ENCODE measurements at regions not wholly inside any gene's neighbourhood (a gene's known extent, or its start where the extent isn't known, plus 50 kb on each side); places are given as distances from the start of the nearest gene placed in this dataset.
A peak's percentile ranks its signal among the peaks of the same experiment; 100 is the strongest.

DNA sequence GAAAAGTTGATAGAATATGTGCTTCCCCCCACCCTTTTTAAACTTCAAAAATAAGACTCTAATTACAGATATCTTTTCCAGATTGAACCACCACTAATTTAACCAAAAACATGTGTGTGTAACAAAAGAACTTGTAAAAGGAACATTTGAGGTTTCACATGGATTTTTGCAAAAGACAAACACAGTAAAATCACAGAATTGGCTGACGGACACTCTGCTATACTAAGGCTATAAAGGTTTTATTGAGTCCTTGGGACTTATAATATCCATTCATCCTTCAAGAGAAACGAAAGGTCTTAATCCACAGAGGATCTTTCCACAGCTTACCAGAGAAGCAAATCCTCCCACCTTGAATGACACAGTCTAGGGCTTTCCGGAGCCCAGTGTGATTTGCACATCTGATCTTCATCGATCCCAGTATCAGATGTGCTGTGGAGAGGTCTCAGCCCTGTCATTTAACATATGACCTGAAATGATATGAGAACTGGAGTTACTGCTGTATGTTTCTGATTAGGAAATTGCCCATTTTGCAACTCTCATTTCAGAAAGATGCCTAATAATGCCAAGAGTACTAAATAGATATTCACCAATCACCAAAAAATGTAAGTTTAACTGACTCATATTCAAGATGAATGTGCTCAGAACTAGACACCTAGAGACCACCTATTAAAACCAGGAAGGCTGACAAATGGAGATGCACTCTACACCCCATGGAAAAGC lies 256.5 kb upstream of the FBXL7 start:
- DNase-seq (ENCODE audit: low read depth) = peak; percentile 53
- TF ChIP-seq, protein P1, sequence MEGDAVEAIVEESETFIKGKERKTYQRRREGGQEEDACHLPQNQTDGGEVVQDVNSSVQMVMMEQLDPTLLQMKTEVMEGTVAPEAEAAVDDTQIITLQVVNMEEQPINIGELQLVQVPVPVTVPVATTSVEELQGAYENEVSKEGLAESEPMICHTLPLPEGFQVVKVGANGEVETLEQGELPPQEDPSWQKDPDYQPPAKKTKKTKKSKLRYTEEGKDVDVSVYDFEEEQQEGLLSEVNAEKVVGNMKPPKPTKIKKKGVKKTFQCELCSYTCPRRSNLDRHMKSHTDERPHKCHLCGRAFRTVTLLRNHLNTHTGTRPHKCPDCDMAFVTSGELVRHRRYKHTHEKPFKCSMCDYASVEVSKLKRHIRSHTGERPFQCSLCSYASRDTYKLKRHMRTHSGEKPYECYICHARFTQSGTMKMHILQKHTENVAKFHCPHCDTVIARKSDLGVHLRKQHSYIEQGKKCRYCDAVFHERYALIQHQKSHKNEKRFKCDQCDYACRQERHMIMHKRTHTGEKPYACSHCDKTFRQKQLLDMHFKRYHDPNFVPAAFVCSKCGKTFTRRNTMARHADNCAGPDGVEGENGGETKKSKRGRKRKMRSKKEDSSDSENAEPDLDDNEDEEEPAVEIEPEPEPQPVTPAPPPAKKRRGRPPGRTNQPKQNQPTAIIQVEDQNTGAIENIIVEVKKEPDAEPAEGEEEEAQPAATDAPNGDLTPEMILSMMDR (conservative IDR thresholded peaks at IDR 0.05; ENCODE audit: low read length) = no peak
- no peak overlapping the region for H3K4me3 ChIP-seq (ENCODE audit: low read length)

DNA sequence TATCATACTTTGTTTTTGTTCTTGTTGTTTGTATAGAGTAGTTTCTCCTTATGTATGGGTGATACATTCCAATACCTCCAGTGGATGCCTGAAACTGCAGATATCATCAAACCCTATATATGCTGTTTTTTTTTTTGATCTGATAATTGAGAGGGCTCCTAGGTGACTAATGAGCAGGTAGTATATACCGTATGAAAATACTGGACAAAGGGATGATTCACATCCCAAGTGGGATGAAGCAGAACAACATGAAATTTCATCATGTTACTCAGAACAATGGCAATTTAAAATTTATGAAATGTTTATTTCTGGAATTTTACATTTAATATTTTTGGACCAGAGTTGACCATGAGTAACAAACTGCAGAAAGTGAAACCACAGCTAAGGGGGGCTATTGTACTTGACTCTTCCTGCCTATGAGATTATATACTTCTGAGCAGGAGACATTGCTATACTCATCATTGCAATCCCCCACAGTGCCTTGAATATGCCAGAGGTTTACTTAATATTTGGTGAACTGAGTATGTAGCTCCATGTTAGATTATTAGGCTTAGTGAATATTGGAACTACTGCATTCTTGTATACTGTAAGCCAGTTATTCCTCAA lies 258.7 kb upstream of the FBXL7 start:
- DNase-seq (ENCODE audit: low read depth) = no peak
- TF ChIP-seq, protein P1 (conservative IDR thresholded peaks at IDR 0.05; ENCODE audit: low read length) = no peak
- no peak overlapping the region for H3K4me3 ChIP-seq (ENCODE audit: low read length)

DNA sequence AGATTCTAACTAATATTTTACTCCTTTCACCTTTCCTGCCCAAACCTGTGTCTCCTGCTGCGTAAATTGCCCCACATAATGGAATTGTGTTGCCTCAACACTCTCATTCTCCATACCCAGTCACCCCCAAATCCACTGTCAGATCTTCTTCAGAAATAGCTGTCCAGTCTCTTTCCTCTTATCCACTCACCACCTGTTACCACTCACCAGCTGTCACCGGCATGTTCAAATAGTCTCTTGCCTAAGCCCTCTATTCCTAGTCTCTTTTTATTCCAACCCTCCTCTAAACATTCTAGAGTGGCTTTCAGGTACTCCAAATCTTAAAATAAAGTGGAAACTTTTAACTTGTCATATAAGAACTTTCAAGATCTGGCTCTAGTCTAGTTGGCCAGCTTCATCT lies 262.0 kb upstream of the FBXL7 start:
- H3K4me3 ChIP-seq (ENCODE audit: low read length) = no peak overlapping the region
- TF ChIP-seq, protein P1 (conservative IDR thresholded peaks at IDR 0.05; ENCODE audit: low read length) = no peak
- no peak for DNase-seq (ENCODE audit: low read depth)

DNA sequence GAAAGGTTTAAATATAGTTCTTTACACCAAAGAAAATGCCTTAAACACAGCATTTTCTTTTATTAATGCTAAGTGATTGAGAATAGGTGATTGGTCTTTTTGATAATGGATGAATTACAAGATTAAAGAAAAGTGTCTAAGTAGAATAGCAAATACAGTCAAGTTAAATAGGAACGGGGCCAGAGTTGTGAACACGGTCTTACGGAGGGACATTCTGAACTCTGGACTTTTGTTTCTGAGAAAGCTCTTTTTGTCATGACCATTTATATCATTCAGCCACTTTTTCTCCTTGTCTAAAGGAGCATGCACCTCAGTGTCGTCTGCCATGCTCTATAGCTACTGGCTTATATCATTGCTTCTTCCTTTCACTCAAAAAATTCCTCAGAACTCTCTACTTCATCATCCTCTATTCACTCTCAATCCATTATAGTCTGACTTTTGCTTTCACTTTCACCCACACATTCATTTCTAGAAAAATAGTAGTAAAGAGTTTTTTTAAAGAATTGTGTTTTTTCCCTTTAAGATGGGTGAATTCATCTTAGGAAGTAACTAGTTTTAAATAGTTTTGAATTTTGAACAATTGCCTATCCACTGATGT lies 263.0 kb upstream of the FBXL7 start:
- TF ChIP-seq, protein P1 (conservative IDR thresholded peaks at IDR 0.05; ENCODE audit: low read length) = no peak
- DNase-seq (ENCODE audit: low read depth) = no peak
- peak overlapping the region; percentile 36 for H3K4me3 ChIP-seq (ENCODE audit: low read length)

DNA sequence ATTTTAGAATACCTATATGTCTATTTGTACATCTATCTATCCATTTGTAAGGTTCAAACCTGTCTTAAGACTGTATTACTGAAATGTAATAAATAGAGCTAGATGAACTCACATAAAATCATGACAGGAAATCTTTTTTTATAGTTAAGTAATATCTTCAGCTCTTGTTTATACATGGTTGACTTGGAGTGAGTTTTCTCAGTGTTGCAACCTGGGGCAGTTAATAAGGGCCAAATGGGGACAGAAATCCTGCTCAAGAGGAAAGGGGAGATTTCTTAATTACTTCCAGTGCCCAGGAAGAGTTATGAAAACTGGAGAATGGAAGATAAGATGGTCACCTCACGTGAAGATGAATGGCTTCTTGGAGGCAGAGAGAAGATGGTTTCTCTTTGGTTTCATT lies 265.1 kb upstream of the FBXL7 start:
- no peak overlapping the region for H3K4me3 ChIP-seq (ENCODE audit: low read length)
- TF ChIP-seq, protein P1 (conservative IDR thresholded peaks at IDR 0.05; ENCODE audit: low read length) = no peak
- peak; percentile 50 for DNase-seq (ENCODE audit: low read depth)

DNA sequence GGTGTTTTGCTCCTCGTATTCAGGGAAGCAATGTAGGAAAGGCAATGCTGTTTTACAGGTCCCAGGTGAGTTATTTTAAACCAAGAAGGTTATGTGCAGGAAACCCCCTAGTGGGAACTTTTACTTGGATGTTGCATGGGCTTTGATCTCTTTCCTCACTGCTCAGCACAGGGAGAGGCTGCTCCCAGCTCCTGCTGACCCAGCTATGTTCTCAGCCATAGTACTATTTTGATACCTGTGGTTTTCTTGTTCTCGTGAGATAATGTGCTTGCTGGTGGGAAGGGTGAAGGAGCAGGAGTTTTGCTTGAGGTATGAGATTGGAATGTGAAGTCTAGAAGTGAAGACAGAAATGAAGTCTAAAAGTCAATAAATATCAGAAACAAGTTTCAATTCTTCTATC lies 265.6 kb upstream of the FBXL7 start:
- no peak for DNase-seq (ENCODE audit: low read depth)
- H3K4me3 ChIP-seq (ENCODE audit: low read length) = no peak overlapping the region
- TF ChIP-seq, protein P1 (conservative IDR thresholded peaks at IDR 0.05; ENCODE audit: low read length) = no peak

DNA sequence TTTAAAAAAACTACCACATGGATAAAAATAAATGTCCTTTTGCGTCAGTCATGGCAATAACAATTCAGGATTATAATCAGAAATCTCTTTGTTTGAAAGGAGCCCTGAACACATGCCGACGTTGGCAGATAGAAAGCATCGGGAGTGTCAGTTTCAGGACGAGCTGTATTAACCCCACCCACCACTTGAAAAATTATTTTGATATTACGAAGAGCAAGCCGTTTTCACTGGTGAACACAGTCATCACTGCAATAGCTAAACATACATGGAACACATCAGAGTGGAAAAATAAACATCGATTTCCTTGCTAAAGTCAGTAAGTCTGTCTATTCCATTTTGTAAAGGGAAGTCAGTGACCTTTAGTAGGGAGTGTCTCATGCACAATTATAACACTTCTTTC lies 266.4 kb upstream of the FBXL7 start:
- TF ChIP-seq, protein P1 (conservative IDR thresholded peaks at IDR 0.05; ENCODE audit: low read length) = no peak
- no peak for DNase-seq (ENCODE audit: low read depth)
- H3K4me3 ChIP-seq (ENCODE audit: low read length) = no peak overlapping the region; the same call in 1 of the 2 replicates

Data from AG10803 (cell line).